T-cell (primary cell): ENCODE measurements at regions not wholly inside any gene's neighbourhood (a gene's known extent, or its start where the extent isn't known, plus 50 kb on each side); places are given as distances from the start of the nearest gene placed in this dataset.
A peak's percentile ranks its signal among the peaks of the same experiment; 100 is the strongest.

Experiments
- ATAC-seq, 4 experiments: fragments of 200-7000 bp in 3 of 4; fragments of 150-1000 bp in 1 of 4; cut with Tn5 transposase; replicated peaks in 1 of 4; 1 replicate in 3 of 4; 2 replicates in 1 of 4; pipeline ENCODE4 v1.10.0; 2021; ENCODE audit warnings: moderate library complexity in 3 of 4, mild to moderate bottlenecking in 2 of 4, moderate number of reproducible peaks in 1 of 4
- CTCF ChIA-PET, 2 donors: fragments of 300-600 bp; sonication (Branson Sonifier 250); formaldehyde crosslinking; loops; one replicate each; lab custom pipeline; 2022; ENCODE audit warnings: antibody characterized with exemption in 2 of 2; lab: Charles Lee
- POLR2A ChIA-PET, 2 donors: fragments of 300-600 bp; sonication (Branson Sonifier 250); formaldehyde crosslinking; loops; one replicate each; lab custom pipeline; 2022; ENCODE audit warnings: antibody characterized with exemption in 2 of 2; lab: Charles Lee
- DNase-seq, 35 experiments: peaks; one replicate each; pipeline versions ENCODE4 v3.0.0 to v3.0.0-alpha.2; 2013 to 2023
- H3K27ac ChIP-seq: one replicate; pipeline ENCODE4 v1.5.1; 2013; ENCODE audit warnings: low read length
- H3K27me3 ChIP-seq, 2 experiments: replicated peaks in 1 of 2; 1 replicate in 1 of 2; 2 replicates in 1 of 2; pipeline versions ENCODE4 v1.6.1 to v1.7.0; 2013; ENCODE audit warnings: low read length in 1 of 2, mixed read lengths in 1 of 2; ENCODE audit not compliant: control insufficient read depth in 2 of 2, insufficient read depth in 2 of 2; ENCODE audit errors: extremely low read depth in 1 of 2
- H3K36me3 ChIP-seq, 2 donors: 1 replicate in 1 of 2; 2 replicates in 1 of 2; pipeline versions ENCODE4 v1.6.1 to v1.7.0; 2013; ENCODE audit warnings: low read length in 1 of 2; ENCODE audit not compliant: control insufficient read depth in 2 of 2, insufficient read depth in 1 of 2; ENCODE audit errors: extremely low read depth in 1 of 2
- H3K4me1 ChIP-seq, 2 experiments: 1 replicate in 1 of 2; 2 replicates in 1 of 2; pipeline versions ENCODE4 v1.6.1 to v1.7.0; 2013; ENCODE audit warnings: low read length in 2 of 2, mixed read lengths in 1 of 2; ENCODE audit not compliant: insufficient read depth in 2 of 2, control insufficient read depth in 1 of 2; ENCODE audit errors: extremely low read depth in 1 of 2
- H3K4me3 ChIP-seq, 2 donors: 1 replicate in 1 of 2; 2 replicates in 1 of 2; pipeline versions ENCODE4 v1.5.1 to v1.7.0; 2013; ENCODE audit warnings: mild to moderate bottlenecking in 2 of 2, low read length in 1 of 2, moderate library complexity in 1 of 2; ENCODE audit not compliant: control insufficient read depth in 1 of 2; ENCODE audit errors: extremely low read depth in 1 of 2
- H3K9me3 ChIP-seq: 2 replicates; pipeline ENCODE4 v1.7.0; 2013
- H3K27ac Mint-ChIP-seq, 2 donors: one replicate each; pipeline ENCODE4 v1.8.0; 2020 to 2021; ENCODE audit warnings: mild to moderate bottlenecking in 2 of 2, mixed read lengths in 2 of 2
- H3K27me3 Mint-ChIP-seq, 2 donors: one replicate each; pipeline ENCODE4 v1.8.0; 2021 to 2022; ENCODE audit warnings: mixed read lengths in 2 of 2
- H3K36me3 Mint-ChIP-seq: one replicate; pipeline ENCODE4 v1.8.0; 2021; ENCODE audit warnings: mixed read lengths
- H3K4me1 Mint-ChIP-seq, 3 donors: one replicate each; pipeline ENCODE4 v1.8.0; 2020 to 2022; ENCODE audit warnings: mixed read lengths in 3 of 3, mild to moderate bottlenecking in 1 of 3
- H3K4me3 Mint-ChIP-seq, 3 donors: one replicate each; pipeline ENCODE4 v1.8.0; 2020 to 2022; ENCODE audit warnings: mild to moderate bottlenecking in 3 of 3, mixed read lengths in 3 of 3, moderate library complexity in 3 of 3
- H3K9me3 Mint-ChIP-seq, 3 donors: one replicate each; pipeline ENCODE4 v1.8.0; 2020 to 2022; ENCODE audit warnings: mixed read lengths in 3 of 3
- WGBS: methylation state at CpG from one replicate; pipeline ENCODE4 v1.1.5; 2013; ENCODE audit warnings: missing lambda C conversion rate; ENCODE audit not compliant: insufficient coverage; 5-methylcytosine and 5-hydroxymethylcytosine counted together

GRCh38 chr4:100789991-100790390, 272.2 kb upstream of the EMCN start:
- no peaks in the 10 kb centered on the region for H3K36me3 Mint-ChIP-seq
- DNase-seq: no peak
- no peak overlapping the region for H3K27ac Mint-ChIP-seq
- no peaks in the 10 kb centered on the region for H3K9me3 Mint-ChIP-seq
- Histone ChIP-seq H3K4me3 (no peak overlapping the region), H3K36me3 (no peaks in the 10 kb centered on the region), H3K27me3 (no peaks in the 10 kb centered on the region), H3K4me1 (no peaks in the 10 kb centered on the region), H3K27ac (no peak overlapping the region), H3K9me3 (no peaks in the 10 kb centered on the region)
- POLR2A ChIA-PET: no interaction called here
- no peak overlapping the region for H3K4me3 Mint-ChIP-seq
- CTCF ChIA-PET: no interaction called here
- no peak for ATAC-seq
- H3K27me3 Mint-ChIP-seq: peaks cover 0 to 3% of the 10 kb centered on the region in 2 donors
- no peaks in the 10 kb centered on the region for H3K4me1 Mint-ChIP-seq

GRCh38 chr4:100786481-100786880, 268.7 kb upstream of the EMCN start:
- H3K9me3 Mint-ChIP-seq: no peaks in the 10 kb centered on the region
- ChIA-PET CTCF (no interaction called here), POLR2A (no interaction called here)
- no peaks in the 10 kb centered on the region for H3K4me1 Mint-ChIP-seq
- no peaks in the 10 kb centered on the region for H3K4me1 ChIP-seq
- no peaks in the 10 kb centered on the region for H3K36me3 Mint-ChIP-seq
- peaks cover 3% of the 10 kb centered on the region in 2 donors for H3K27me3 Mint-ChIP-seq
- no peaks in the 10 kb centered on the region for H3K36me3 ChIP-seq
- no peak overlapping the region for H3K27ac Mint-ChIP-seq
- DNase-seq: no peak
- no peak overlapping the region for H3K4me3 Mint-ChIP-seq
- no peak overlapping the region for H3K4me3 ChIP-seq
- 75% methylated on average over 1 of the region's 1 CpG for WGBS
- H3K27ac ChIP-seq: no peak overlapping the region
- H3K9me3 ChIP-seq: no peaks in the 10 kb centered on the region
- no peaks in the 10 kb centered on the region for H3K27me3 ChIP-seq
- peak in 1 of 4 experiments; percentile 15 for ATAC-seq

GRCh38 chr4:100782356-100782755, 264.5 kb upstream of the EMCN start:
- ChIA-PET POLR2A (no interaction called here), CTCF (no interaction called here)
- no peak overlapping the region for H3K4me3 Mint-ChIP-seq
- no peaks in the 10 kb centered on the region for H3K4me1 Mint-ChIP-seq
- Histone ChIP-seq H3K36me3 (no peaks in the 10 kb centered on the region), H3K27ac (no peak overlapping the region), H3K4me3 (no peak overlapping the region), H3K9me3 (no peaks in the 10 kb centered on the region), H3K4me1 (no peaks in the 10 kb centered on the region), H3K27me3 (peaks cover 0 to 2% of the 10 kb centered on the region in 2 experiments)
- WGBS: no CpG with 5 or more reads among the region's 5 CpGs
- no peaks in the 10 kb centered on the region for H3K9me3 Mint-ChIP-seq
- no peaks in the 10 kb centered on the region for H3K36me3 Mint-ChIP-seq
- H3K27ac Mint-ChIP-seq: no peak overlapping the region
- peaks cover 0 to 3% of the 10 kb centered on the region in 2 donors for H3K27me3 Mint-ChIP-seq
- ATAC-seq: no peak
- no peak for DNase-seq

- no peak overlapping the region for H3K4me3 Mint-ChIP-seq
- no peak overlapping the region for H3K27ac Mint-ChIP-seq
- Histone ChIP-seq H3K27ac (no peak overlapping the region), H3K4me1 (no peaks in the 10 kb centered on the region), H3K9me3 (no peaks in the 10 kb centered on the region), H3K36me3 (no peaks in the 10 kb centered on the region), H3K27me3 (peaks cover 0 to 5% of the 10 kb centered on the region in 2 experiments), H3K4me3 (no peak overlapping the region)
- ChIA-PET POLR2A (interaction anchor here in 1 of 2 donors (0.6 kb wide), 1 partner anchor 396 kb away, joined by 3 read pairs; no protein-coding TSS in a partner anchor), CTCF (no interaction called here)
- peaks cover 0 to 3% of the 10 kb centered on the region in 2 donors for H3K27me3 Mint-ChIP-seq
- no peak for DNase-seq
- no peaks in the 10 kb centered on the region for H3K9me3 Mint-ChIP-seq
- ATAC-seq: no peak
- H3K4me1 Mint-ChIP-seq: no peaks in the 10 kb centered on the region
- H3K36me3 Mint-ChIP-seq: no peaks in the 10 kb centered on the region
These were observed 263.6 kb upstream of the EMCN start for GRCh38 chr4:100781435-100781834.

GRCh38 chr4:100780126-100780525, 262.3 kb upstream of the EMCN start:
- H3K36me3 Mint-ChIP-seq: no peaks in the 10 kb centered on the region
- POLR2A ChIA-PET: no interaction called here
- no peak overlapping the region for H3K27ac ChIP-seq
- CTCF ChIA-PET: interaction anchor here in 1 of 2 donors (0.6 kb wide), 1 partner anchor 160 kb away, joined by 4 read pairs; no protein-coding TSS in a partner anchor
- H3K27me3 ChIP-seq: peaks cover 0 to 5% of the 10 kb centered on the region in 2 experiments
- H3K4me3 ChIP-seq: no peak overlapping the region
- H3K4me1 Mint-ChIP-seq: no peaks in the 10 kb centered on the region
- peaks cover 3 to 7% (median 4%) of the 10 kb centered on the region in 3 donors for H3K9me3 Mint-ChIP-seq
- no peak overlapping the region for H3K4me3 Mint-ChIP-seq
- DNase-seq: no peak
- peaks cover 1 to 6% of the 10 kb centered on the region in 2 donors for H3K27me3 Mint-ChIP-seq
- H3K9me3 ChIP-seq: no peaks in the 10 kb centered on the region
- no peak overlapping the region for H3K27ac Mint-ChIP-seq
- no peaks in the 10 kb centered on the region for H3K36me3 ChIP-seq
- no peak for ATAC-seq
- no peaks in the 10 kb centered on the region for H3K4me1 ChIP-seq

GRCh38 chr4:100778431-100778830, 260.6 kb upstream of the EMCN start:
- Histone ChIP-seq H3K36me3 (no peaks in the 10 kb centered on the region), H3K4me3 (no peak overlapping the region), H3K27ac (no peak overlapping the region), H3K9me3 (no peaks in the 10 kb centered on the region), H3K27me3 (peaks cover 0 to 5% of the 10 kb centered on the region in 2 experiments), H3K4me1 (no peaks in the 10 kb centered on the region)
- no peak for ATAC-seq
- Mint-ChIP-seq H3K9me3 (peaks cover 6 to 15% (median 11%) of the 10 kb centered on the region in 3 donors), H3K27ac (no peak overlapping the region), H3K4me3 (no peak overlapping the region), H3K36me3 (no peaks in the 10 kb centered on the region), H3K27me3 (peaks cover 3 to 4% of the 10 kb centered on the region in 2 donors), H3K4me1 (no peaks in the 10 kb centered on the region)
- WGBS: 82% methylated on average over 5 of the region's 5 CpGs
- no peak for DNase-seq
- POLR2A ChIA-PET: no interaction called here
- CTCF ChIA-PET: no interaction called here

GRCh38 chr4:100762738-100763137, 244.9 kb upstream of the EMCN start:
- ChIA-PET POLR2A (no interaction called here), CTCF (no interaction called here)
- no CpG with 5 or more reads among the region's 1 CpG for WGBS
- no peak overlapping the region for H3K4me3 ChIP-seq
- H3K4me1 ChIP-seq: no peaks in the 10 kb centered on the region
- H3K36me3 Mint-ChIP-seq: no peaks in the 10 kb centered on the region
- no peak overlapping the region for H3K4me3 Mint-ChIP-seq
- H3K9me3 ChIP-seq: no peaks in the 10 kb centered on the region
- no peak overlapping the region for H3K27ac ChIP-seq
- ATAC-seq (no peak), DNase-seq (no peak)
- H3K4me1 Mint-ChIP-seq: no peaks in the 10 kb centered on the region
- H3K27me3 ChIP-seq: no peaks in the 10 kb centered on the region
- peaks cover 4 to 7% of the 10 kb centered on the region in 2 donors for H3K27me3 Mint-ChIP-seq
- H3K9me3 Mint-ChIP-seq: peaks cover 7 to 21% (median 7%) of the 10 kb centered on the region in 3 donors
- H3K36me3 ChIP-seq: no peaks in the 10 kb centered on the region
- H3K27ac Mint-ChIP-seq: no peak overlapping the region
